ENCODE measurements at regions not wholly inside any gene's neighbourhood (a gene's known extent, or its start where the extent isn't known, plus 50 kb on each side); places are given as distances from the start of the nearest gene placed in this dataset.

DNA sequence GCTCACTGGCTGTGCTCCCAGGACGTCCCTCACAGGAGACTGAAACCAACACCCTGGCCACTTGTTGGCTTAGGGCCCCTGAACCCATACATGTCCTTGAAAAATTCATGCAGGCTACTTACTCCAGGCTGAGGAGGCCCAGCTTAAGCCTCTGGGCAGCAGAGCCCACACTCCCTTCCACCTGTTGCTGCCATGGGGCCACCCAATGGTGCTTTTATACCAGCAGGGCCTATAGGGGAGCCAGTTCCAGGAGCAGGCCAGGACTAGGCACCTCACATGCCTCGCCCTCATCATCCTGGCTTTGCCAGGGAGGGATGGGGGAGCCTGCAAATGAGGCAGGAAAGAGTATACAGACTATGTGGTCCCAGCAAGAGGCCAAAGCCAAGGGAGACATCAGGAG is 181.7 kb upstream of the NECTIN1 start:
- TF ChIP-seq, protein P1, sequence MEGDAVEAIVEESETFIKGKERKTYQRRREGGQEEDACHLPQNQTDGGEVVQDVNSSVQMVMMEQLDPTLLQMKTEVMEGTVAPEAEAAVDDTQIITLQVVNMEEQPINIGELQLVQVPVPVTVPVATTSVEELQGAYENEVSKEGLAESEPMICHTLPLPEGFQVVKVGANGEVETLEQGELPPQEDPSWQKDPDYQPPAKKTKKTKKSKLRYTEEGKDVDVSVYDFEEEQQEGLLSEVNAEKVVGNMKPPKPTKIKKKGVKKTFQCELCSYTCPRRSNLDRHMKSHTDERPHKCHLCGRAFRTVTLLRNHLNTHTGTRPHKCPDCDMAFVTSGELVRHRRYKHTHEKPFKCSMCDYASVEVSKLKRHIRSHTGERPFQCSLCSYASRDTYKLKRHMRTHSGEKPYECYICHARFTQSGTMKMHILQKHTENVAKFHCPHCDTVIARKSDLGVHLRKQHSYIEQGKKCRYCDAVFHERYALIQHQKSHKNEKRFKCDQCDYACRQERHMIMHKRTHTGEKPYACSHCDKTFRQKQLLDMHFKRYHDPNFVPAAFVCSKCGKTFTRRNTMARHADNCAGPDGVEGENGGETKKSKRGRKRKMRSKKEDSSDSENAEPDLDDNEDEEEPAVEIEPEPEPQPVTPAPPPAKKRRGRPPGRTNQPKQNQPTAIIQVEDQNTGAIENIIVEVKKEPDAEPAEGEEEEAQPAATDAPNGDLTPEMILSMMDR (IDR thresholded peaks at IDR 0.05): no peak
- TF ChIP-seq POLR2A (IDR thresholded peaks at IDR 0.05; ENCODE audit: low read depth) (no peak), POLR2AphosphoS5 (IDR thresholded peaks at IDR 0.05) (no peak), EP300 (IDR thresholded peaks at IDR 0.05) (no peak)
